HepG2 (cell line): ENCODE measurements at regions not wholly inside any gene's neighbourhood (a gene's known extent, or its start where the extent isn't known, plus 50 kb on each side); places are given as distances from the start of the nearest gene placed in this dataset.

Experiments used
- ATAC-seq: fragments of 200-7000 bp; cut with Tn5 transposase; 3 replicates; pipeline ENCODE4 v1.9.1; 2020; ENCODE audit warnings: mild to moderate bottlenecking, moderate library complexity
- BruUV-seq: library from RNA; stranded (reverse); fragments of 400-500 nt; replicated peaks from 2 replicates; lab custom pipeline; 2021; lab: Mats Ljungman, UMichigan
- CTCF ChIA-PET: fragments of 300-600 bp; formaldehyde crosslinking; extraction: SDS; loops from one replicate; lab custom pipeline; 2021; ENCODE audit warnings: low total read pairs, inconsistent platforms, low intra/inter-chr PET ratio; lab: Yijun Ruan, JAX
- POLR2A ChIA-PET: fragments of 350-600 bp; sonication (Branson Sonifier 250); formaldehyde crosslinking; loops from one replicate; lab custom pipeline; 2020; ENCODE audit warnings: antibody characterized with exemption, inconsistent platforms; lab: Yijun Ruan, JAX
- DNase-seq: peaks from one replicate; pipeline ENCODE4 v3.0.0-alpha.2; 2015; ENCODE audit warnings: low spot score
- FAIRE-seq: peaks from 3 replicates; lab custom pipeline; 2011; peaks lifted over from hg19 to GRCh38; lab: Jason Lieb, UNC
- H2AFZ ChIP-seq: one replicate; pipeline ENCODE4 v1.6.1; 2011; ENCODE audit warnings: low read length, inconsistent platforms
- H3K27ac ChIP-seq: fragments of 300-600 bp; 3 replicates; pipeline ENCODE4 v1.8.0; 2011; ENCODE audit warnings: mixed run types, mild to moderate bottlenecking, mixed read lengths, low read length, inconsistent platforms; ENCODE audit not compliant: insufficient read depth; ENCODE audit errors: extremely low read length
- H3K27me3 ChIP-seq, 2 experiments: fragments of 200-600 bp in 1 of 2; 2 replicates in 1 of 2; 3 replicates in 1 of 2; pipeline versions ENCODE4 v1.6.0 to v1.8.0; 2011; ENCODE audit warnings: low read length in 2 of 2, mild to moderate bottlenecking in 2 of 2, moderate library complexity in 2 of 2, inconsistent platforms in 1 of 2; ENCODE audit not compliant: insufficient read depth in 2 of 2, control insufficient read depth in 1 of 2
- H3K36me3 ChIP-seq, 2 experiments: fragments of 200-600 bp in 1 of 2; replicated peaks in 1 of 2; 2 replicates in 1 of 2; 3 replicates in 1 of 2; pipeline versions ENCODE4 v1.5.1 to v1.8.0; 2011; ENCODE audit warnings: low read length in 2 of 2, inconsistent platforms in 1 of 2; ENCODE audit not compliant: insufficient read depth in 2 of 2, control insufficient read depth in 1 of 2
- H3K4me1 ChIP-seq: 2 replicates; pipeline ENCODE4 v1.5.1; 2012; ENCODE audit warnings: low read length, inconsistent platforms; ENCODE audit not compliant: insufficient read depth
- H3K4me2 ChIP-seq: 2 replicates; pipeline ENCODE4 v1.6.0; 2011; ENCODE audit warnings: low read depth, low read length, inconsistent platforms
- H3K4me3 ChIP-seq, 3 experiments: fragments of 200-600 bp in 1 of 3; sonication (generic), shearing (Covaris generic) in 1 of 3; replicated peaks in 1 of 3; 2 replicates each; pipeline ENCODE4 v1.5.1; 2011 to 2016; ENCODE audit warnings: low read length in 3 of 3, inconsistent platforms in 2 of 3, low read depth in 2 of 3, mild to moderate bottlenecking in 2 of 3, control low read depth in 1 of 3, mixed read lengths in 1 of 3; ENCODE audit not compliant: insufficient read depth in 1 of 3
- H3K79me2 ChIP-seq: one replicate; pipeline ENCODE4 v1.6.1; 2011; ENCODE audit warnings: low read length, inconsistent platforms; ENCODE audit not compliant: insufficient read depth
- H3K9ac ChIP-seq: 2 replicates; pipeline ENCODE4 v1.6.0; 2011; ENCODE audit warnings: mild to moderate bottlenecking, low read depth, low read length, inconsistent platforms; ENCODE audit not compliant: insufficient read depth
- H3K9me3 ChIP-seq: 2 replicates; pipeline ENCODE4 v1.5.1; 2012; ENCODE audit warnings: mild to moderate bottlenecking, low read length
- H4K20me1 ChIP-seq: 2 replicates; pipeline ENCODE4 v1.6.0; 2011; ENCODE audit warnings: inconsistent platforms, mild to moderate bottlenecking, low read length, moderate library complexity; ENCODE audit not compliant: insufficient read depth
- BRF2 ChIP-seq: sonication (generic); formaldehyde crosslinking; IDR thresholded peaks from 2 replicates; pipeline ENCODE4 v1.8.1; 2022; ENCODE audit warnings: mild to moderate bottlenecking, missing genetic modification reagents
- DR1 ChIP-seq: sonication (generic); formaldehyde crosslinking; IDR thresholded peaks from 2 replicates; pipeline ENCODE4 v1.8.0; 2021; ENCODE audit warnings: mild to moderate bottlenecking, missing genetic modification reagents, inconsistent platforms
- ELF1 ChIP-seq: sonication (generic); formaldehyde crosslinking; IDR thresholded peaks from 2 replicates; pipeline ENCODE4 v1.4.0; 2020; ENCODE audit warnings: missing genetic modification reagents
- FOXJ3 ChIP-seq: sonication (generic); formaldehyde crosslinking; IDR thresholded peaks from 2 replicates; pipeline ENCODE4 v1.4.0; 2020; ENCODE audit warnings: missing genetic modification reagents, mild to moderate bottlenecking, borderline replicate concordance
- FOXP1 ChIP-seq, 2 experiments: fragments of 450-650 bp in 1 of 2; IDR thresholded peaks; 2 replicates each; pipeline ENCODE4 v1.6.1; 2017 to 2018; ENCODE audit warnings: antibody characterized with exemption in 1 of 2
- HMGA1 ChIP-seq: sonication (generic); formaldehyde crosslinking; conservative IDR thresholded peaks from 2 replicates; pipeline ENCODE4 v1.4.0; 2020; ENCODE audit warnings: missing genetic modification reagents
- PAF1 ChIP-seq: IDR thresholded peaks from 2 replicates; pipeline ENCODE4 v1.6.1; 2016; ENCODE audit warnings: missing genetic modification reagents, missing compliant biosample characterization
- RAD51 ChIP-seq: fragments of 450-650 bp; IDR thresholded peaks from 2 replicates; pipeline ENCODE4 v1.6.1; 2016; ENCODE audit warnings: borderline replicate concordance
- SIN3B ChIP-seq: fragments of 150-350 bp; IDR thresholded peaks from 2 replicates; pipeline ENCODE4 v1.6.1; 2014; ENCODE audit warnings: low read length
- SOX5 ChIP-seq: IDR thresholded peaks from 2 replicates; pipeline ENCODE4 v1.6.1; 2016; ENCODE audit warnings: borderline replicate concordance
- XRCC5 ChIP-seq: fragments of 200-400 bp; formaldehyde crosslinking; optimal IDR thresholded peaks from 2 replicates; pipeline ENCODE3; 2017; ENCODE audit warnings: mild to moderate bottlenecking, low read length
- ZBTB38 ChIP-seq: sonication (generic); formaldehyde crosslinking; IDR thresholded peaks from 2 replicates; pipeline ENCODE4 v1.5.1; 2020; ENCODE audit warnings: mild to moderate bottlenecking, missing genetic modification reagents
- ZFP36L2 ChIP-seq: sonication (generic); formaldehyde crosslinking; IDR thresholded peaks from 2 replicates; pipeline ENCODE4 v1.4.0; 2020; ENCODE audit warnings: missing genetic modification reagents
- ZNF121 ChIP-seq: sonication (generic); formaldehyde crosslinking; IDR thresholded peaks from 2 replicates; pipeline ENCODE4 v1.5.0; 2020; ENCODE audit warnings: mild to moderate bottlenecking, missing genetic modification reagents
- ZNF17 ChIP-seq: sonication (generic); formaldehyde crosslinking; IDR thresholded peaks from 2 replicates; pipeline ENCODE4 v1.5.0; 2020; ENCODE audit warnings: mild to moderate bottlenecking, missing genetic modification reagents
- ZNF224 ChIP-seq: sonication (generic); formaldehyde crosslinking; IDR thresholded peaks from 2 replicates; pipeline ENCODE4 v1.5.0; 2020; ENCODE audit warnings: mild to moderate bottlenecking, missing genetic modification reagents
- ZNF264 ChIP-seq: sonication (generic); formaldehyde crosslinking; IDR thresholded peaks from 2 replicates; pipeline ENCODE4 v1.4.0; 2020; ENCODE audit warnings: missing genetic modification reagents
- ZNF503 ChIP-seq: sonication (generic); formaldehyde crosslinking; IDR thresholded peaks from 2 replicates; pipeline ENCODE4 v1.4.0; 2020; ENCODE audit warnings: missing genetic modification reagents
- ZNF572 ChIP-seq: sonication (generic); formaldehyde crosslinking; IDR thresholded peaks from 2 replicates; pipeline ENCODE4 v1.5.1; 2020; ENCODE audit warnings: mild to moderate bottlenecking, missing genetic modification reagents
- ZNF678 ChIP-seq: sonication (generic); formaldehyde crosslinking; IDR thresholded peaks from 2 replicates; pipeline ENCODE4 v1.4.0; 2020; ENCODE audit warnings: mild to moderate bottlenecking, missing genetic modification reagents
- ZSCAN30 ChIP-seq: sonication (generic); formaldehyde crosslinking; IDR thresholded peaks from 2 replicates; pipeline ENCODE4 v1.5.0; 2020; ENCODE audit warnings: mild to moderate bottlenecking, missing genetic modification reagents
- WGBS: methylation state at CpG from one replicate; pipeline ENCODE4 v1.1.6; 2017; ENCODE audit warnings: low lambda C conversion rate; 5-methylcytosine and 5-hydroxymethylcytosine counted together
- in situ Hi-C: cut with HindIII; loops from 2 replicates; pipeline ENCODE4 v1.10.0; 2017; ENCODE audit warnings: low pct_unique_long_range_greater_than_20kb; ENCODE audit not compliant: extremely low pct_ligation_motif_present
- intact Hi-C: fragments of 100-400 bp; cut with micrococcal nuclease; formaldehyde crosslinking; loops from one replicate; pipeline ENCODE4 v1.10.0; 2022; ENCODE audit not compliant: unreplicated experiment

GRCh38 chr4:83793481-83793880 is 257.6 kb downstream of the GPAT3 start:
- no peak overlapping the region for H3K9ac ChIP-seq
- no peaks in the 10 kb centered on the region for H3K79me2 ChIP-seq
- H3K36me3 ChIP-seq: no peaks in the 10 kb centered on the region
- no peak overlapping the region for H3K27ac ChIP-seq
- no peak for TF ChIP-seq FOXP1 (IDR thresholded peaks at IDR 0.05)
- no peak for TF ChIP-seq FOXP1 (CRISPR knock-in tag; IDR thresholded peaks at IDR 0.05)
- no peak for TF ChIP-seq ZNF503 (CRISPR knock-in tag)
- no peak for TF ChIP-seq XRCC5
- no peak for TF ChIP-seq PAF1
- TF ChIP-seq HMGA1: no peak
- TF ChIP-seq RAD51: no peak
- TF ChIP-seq ZNF121 (CRISPR knock-in tag): no peak
- no peak for FAIRE-seq
- ChIA-PET POLR2A (no interaction called here), CTCF (no interaction called here)
- H3K4me3 ChIP-seq: no peak overlapping the region
- H3K4me1 ChIP-seq: no peaks in the 10 kb centered on the region
- H2AFZ ChIP-seq: no peak overlapping the region
- no peak for DNase-seq
- H3K9me3 ChIP-seq: no peaks in the 10 kb centered on the region
- BruUV-seq: no TSS peak
- WGBS: 41% methylated on average over 2 of the region's 2 CpGs
- intact Hi-C loops: no loop called here
- in situ Hi-C loops: no loop called here
- H4K20me1 ChIP-seq: no peaks in the 10 kb centered on the region
- ATAC-seq: no peak
- H3K4me2 ChIP-seq: no peak overlapping the region
- H3K27me3 ChIP-seq: no peaks in the 10 kb centered on the region

DNA sequence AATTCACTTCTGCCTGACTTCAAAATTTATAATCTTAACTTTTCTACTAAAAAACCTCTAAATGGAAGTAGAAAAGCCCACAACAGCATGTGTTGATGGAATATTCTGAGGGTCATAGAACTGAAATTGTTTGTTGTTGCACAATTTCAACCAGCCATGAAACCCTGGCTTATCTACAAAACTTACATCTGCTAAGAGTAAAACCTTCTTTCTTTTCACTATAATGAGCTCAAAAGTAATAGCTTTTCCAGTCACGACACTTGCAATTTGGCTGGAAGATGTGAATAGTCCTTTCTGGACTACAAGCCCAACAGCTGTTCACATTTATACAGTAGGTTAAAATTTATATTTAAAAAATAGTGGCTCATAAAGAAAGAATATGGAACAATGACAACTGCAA is 250.0 kb downstream of the GPAT3 start:
- 0% methylated on average over 1 of the region's 1 CpG for WGBS
- Histone ChIP-seq H3K27ac (no peak overlapping the region), H3K36me3 (no peaks in the 10 kb centered on the region), H3K9me3 (no peaks in the 10 kb centered on the region), H3K79me2 (no peaks in the 10 kb centered on the region), H3K4me2 (no peak overlapping the region), H3K27me3 (no peaks in the 10 kb centered on the region), H3K4me3 (no peak overlapping the region), H2AFZ (no peak overlapping the region), H4K20me1 (no peaks in the 10 kb centered on the region), H3K9ac (no peak overlapping the region), H3K4me1 (no peaks in the 10 kb centered on the region)
- intact Hi-C loops (no loop called here), in situ Hi-C loops (no loop called here)
- ChIA-PET POLR2A (no interaction called here), CTCF (no interaction called here)
- no peak for FAIRE-seq
- no TSS peak for BruUV-seq
- DNase-seq: no peak
- no peak for ATAC-seq
- TF ChIP-seq ELF1 (no peak), SOX5 (CRISPR knock-in tag) (no peak), SIN3B (no peak), ZFP36L2 (CRISPR knock-in tag) (no peak), DR1 (CRISPR knock-in tag) (no peak), ZNF224 (no peak), BRF2 (CRISPR knock-in tag) (no peak), ZNF17 (CRISPR knock-in tag) (no peak), ZNF572 (no peak), ZSCAN30 (no peak), ZNF678 (no peak), ZBTB38 (CRISPR knock-in tag) (no peak), FOXJ3 (CRISPR knock-in tag) (no peak), ZNF264 (CRISPR knock-in tag) (no peak)
